ENCODE measurements at regions not wholly inside any gene's neighbourhood (a gene's known extent, or its start where the extent isn't known, plus 50 kb on each side); places are given as distances from the start of the nearest gene placed in this dataset.

DNA sequence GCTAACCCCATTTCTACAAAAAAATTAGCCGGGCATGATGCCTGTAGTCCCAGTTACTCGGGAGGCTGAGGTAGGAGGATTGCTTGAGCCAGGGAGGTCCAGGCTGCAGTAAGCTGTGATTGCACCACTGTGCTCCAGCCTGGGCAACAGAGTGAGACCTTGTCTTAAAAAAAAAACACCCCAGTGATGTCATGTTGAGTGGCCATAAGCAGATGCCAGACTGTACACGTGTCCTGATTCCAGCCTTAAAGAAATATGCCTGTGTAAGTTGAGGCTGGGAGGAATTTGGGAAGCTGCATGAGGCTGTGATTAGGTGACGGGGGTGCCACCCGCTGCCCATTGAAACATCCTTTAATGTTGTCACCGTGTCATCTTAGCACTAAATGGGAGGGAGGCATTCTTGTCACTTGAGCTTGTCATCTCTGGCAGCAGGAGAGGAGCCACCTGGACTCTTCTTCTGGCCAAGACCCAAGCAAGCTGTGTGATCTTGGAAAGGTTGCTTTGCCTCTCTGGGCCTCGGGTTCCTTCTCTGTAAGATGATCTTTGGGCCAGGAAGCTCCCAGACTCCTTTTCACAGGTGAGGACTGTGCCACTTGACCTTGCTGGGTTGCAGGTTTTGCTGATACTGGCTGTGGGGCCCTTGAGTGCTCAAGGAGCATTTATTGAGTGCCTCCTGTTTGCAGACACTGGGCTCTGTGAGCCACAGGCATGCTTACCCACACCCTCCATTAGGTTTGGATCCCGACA, 98.3 kb upstream of the CIBAR2 start:
- DNase-seq (ENCODE audit: low read depth), result peak; percentile 78
- Histone ChIP-seq H3K4me3 (ENCODE audit: low read depth, low read length) (no peak overlapping the region), H3K27me3 (ENCODE audit: control insufficient read depth, insufficient read depth, low read length) (no peaks in the 10 kb centered on the region), H3K36me3 (ENCODE audit: control insufficient read depth, insufficient read depth, low read length) (no peaks in the 10 kb centered on the region)
- TF ChIP-seq CTCF (IDR thresholded peaks at IDR 0.05; ENCODE audit: insufficient read depth, low read length, severe bottlenecking), result no peak
- FAIRE-seq, result no peak

- no peaks in the 10 kb centered on the region for H3K36me3 ChIP-seq (ENCODE audit: control insufficient read depth, insufficient read depth, low read length)
- DNase-seq (ENCODE audit: low read depth) (no peak), FAIRE-seq (no peak)
- TF ChIP-seq CTCF (IDR thresholded peaks at IDR 0.05; ENCODE audit: insufficient read depth, low read length, severe bottlenecking), result no peak
- no peak overlapping the region for H3K4me3 ChIP-seq (ENCODE audit: low read depth, low read length)
- H3K27me3 ChIP-seq (ENCODE audit: control insufficient read depth, insufficient read depth, low read length), result no peaks in the 10 kb centered on the region
Observed at GRCh38 chr16:85211271-85211801, 99.1 kb upstream of the CIBAR2 start.

GRCh38 chr16:85213926-85214675, 101.8 kb upstream of the CIBAR2 start:
- H3K27me3 ChIP-seq (ENCODE audit: control insufficient read depth, insufficient read depth, low read length), result no peaks in the 10 kb centered on the region
- FAIRE-seq, result peak; percentile 7
- no peak for TF ChIP-seq CTCF (IDR thresholded peaks at IDR 0.05; ENCODE audit: insufficient read depth, low read length, severe bottlenecking)
- H3K4me3 ChIP-seq (ENCODE audit: low read depth, low read length), result no peak overlapping the region
- no peaks in the 10 kb centered on the region for H3K36me3 ChIP-seq (ENCODE audit: control insufficient read depth, insufficient read depth, low read length)
- DNase-seq (ENCODE audit: low read depth), result no peak

GRCh38 chr16:85215478-85216118, 103.3 kb upstream of the CIBAR2 start:
- TF ChIP-seq CTCF (IDR thresholded peaks at IDR 0.05; ENCODE audit: insufficient read depth, low read length, severe bottlenecking), result no peak
- Histone ChIP-seq H3K36me3 (ENCODE audit: control insufficient read depth, insufficient read depth, low read length) (no peaks in the 10 kb centered on the region), H3K27me3 (ENCODE audit: control insufficient read depth, insufficient read depth, low read length) (no peaks in the 10 kb centered on the region), H3K4me3 (ENCODE audit: low read depth, low read length) (no peak overlapping the region)
- DNase-seq (ENCODE audit: low read depth), result no peak
- no peak for FAIRE-seq

DNA sequence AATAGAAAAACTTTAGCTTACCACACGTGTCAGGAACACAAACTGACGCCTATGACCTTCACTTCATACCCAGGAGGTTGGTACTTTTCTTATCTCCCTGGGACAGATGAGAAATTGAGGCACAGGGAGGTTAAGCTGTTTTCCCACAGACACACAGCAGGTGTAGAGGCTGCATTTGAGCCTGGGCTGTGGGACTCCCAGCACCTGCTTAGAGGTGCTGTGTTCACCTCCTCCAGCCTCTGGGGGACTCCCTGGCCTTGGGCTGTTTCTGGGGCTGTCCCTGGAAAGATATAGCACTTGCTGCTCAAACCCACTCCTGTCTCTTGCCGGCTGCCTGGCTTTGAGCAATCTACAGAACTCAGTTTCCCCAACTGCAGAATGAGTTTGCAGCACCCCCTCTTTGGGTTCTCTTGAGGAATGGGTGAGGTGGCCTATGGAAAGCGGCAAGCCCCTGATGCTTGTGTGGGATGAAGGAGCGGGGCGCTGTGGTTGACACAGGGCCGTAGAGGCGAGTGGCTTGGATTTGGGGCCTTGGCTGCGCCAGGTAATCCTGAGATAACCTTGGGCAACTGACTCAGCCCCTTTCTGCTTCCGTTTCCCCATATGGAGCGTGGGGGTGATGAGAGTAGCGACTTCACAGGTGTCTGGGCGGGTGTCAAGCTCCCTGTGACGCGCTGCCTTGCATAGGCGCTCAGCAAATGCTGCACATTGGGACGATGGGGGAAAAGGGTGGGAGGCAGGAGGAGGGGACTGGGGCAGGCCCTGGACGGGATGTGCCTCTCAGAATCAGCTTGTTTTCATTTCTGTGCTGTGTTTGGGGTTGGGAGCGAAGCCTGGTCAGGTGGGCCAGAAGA, 104.5 kb upstream of the CIBAR2 start:
- Histone ChIP-seq H3K27me3 (ENCODE audit: control insufficient read depth, insufficient read depth, low read length) (no peaks in the 10 kb centered on the region), H3K4me3 (ENCODE audit: low read depth, low read length) (no peak overlapping the region), H3K36me3 (ENCODE audit: control insufficient read depth, insufficient read depth, low read length) (no peaks in the 10 kb centered on the region)
- TF ChIP-seq CTCF (IDR thresholded peaks at IDR 0.05; ENCODE audit: insufficient read depth, low read length, severe bottlenecking), result no peak
- DNase-seq (ENCODE audit: low read depth) (no peak), FAIRE-seq (no peak)

All from bronchial epithelial cell (primary cell).